PC-9 (cell line): ENCODE measurements at regions not wholly inside any gene's neighbourhood (a gene's known extent, or its start where the extent isn't known, plus 50 kb on each side); places are given as distances from the start of the nearest gene placed in this dataset.

Source experiments
- BruUV-seq: library from RNA; stranded (reverse); fragments of 400-500 nt; replicated peaks from 2 replicates; lab custom pipeline; 2021; lab: Mats Ljungman, UMichigan
- CTCF ChIA-PET: fragments of 300-600 bp; sonication (Branson Sonifier 250); formaldehyde crosslinking; loops from one replicate; lab custom pipeline; 2022; ENCODE audit warnings: antibody characterized with exemption; lab: Charles Lee
- POLR2A ChIA-PET: fragments of 300-600 bp; sonication (Branson Sonifier 250); formaldehyde crosslinking; loops from one replicate; lab custom pipeline; 2022; ENCODE audit warnings: antibody characterized with exemption; ENCODE audit not compliant: unreplicated experiment; lab: Charles Lee
- DNase-seq, 2 experiments: peaks; one replicate each; pipeline versions ENCODE4 v3.0.0 to v3.0.0-alpha.2; 2015 to 2022; ENCODE audit warnings: mixed read lengths in 1 of 2
- H2AFZ ChIP-seq: fragments of 200-600 bp; sonication (generic); 2 replicates; pipeline ENCODE4 v1.8.1; 2017; ENCODE audit warnings: antibody characterized with exemption
- H3F3A ChIP-seq: fragments of 200-600 bp; sonication (generic); 2 replicates; pipeline ENCODE4 v1.8.1; 2017; ENCODE audit warnings: antibody characterized with exemption, mild to moderate bottlenecking, low read depth; ENCODE audit not compliant: insufficient read depth
- H3K27ac ChIP-seq: fragments of 200-600 bp; sonication (generic); 2 replicates; pipeline ENCODE4 v1.6.1; 2016; ENCODE audit warnings: mixed run types
- H3K27me3 ChIP-seq: fragments of 200-600 bp; sonication (generic); 2 replicates; pipeline ENCODE4 v1.6.1; 2016; ENCODE audit warnings: low read depth, mixed run types; ENCODE audit not compliant: insufficient read depth
- H3K36me3 ChIP-seq: fragments of 200-600 bp; sonication (generic); 2 replicates; pipeline ENCODE4 v1.6.1; 2016; ENCODE audit warnings: low read depth, mixed run types
- H3K4me1 ChIP-seq: fragments of 200-600 bp; sonication (generic); replicated peaks from 2 replicates; pipeline ENCODE4 v1.6.1; 2016; ENCODE audit warnings: mixed run types; ENCODE audit not compliant: insufficient read depth
- H3K4me2 ChIP-seq: fragments of 200-600 bp; sonication (generic); 2 replicates; pipeline ENCODE4 v1.6.1; 2017; ENCODE audit warnings: mixed run types
- H3K4me3 ChIP-seq: fragments of 200-600 bp; sonication (generic); 2 replicates; pipeline ENCODE4 v1.6.1; 2016; ENCODE audit warnings: mixed run types
- H3K79me2 ChIP-seq: fragments of 200-600 bp; sonication (generic); 2 replicates; pipeline ENCODE4 v1.6.1; 2017; ENCODE audit warnings: low read depth, mixed run types
- H3K9me2 ChIP-seq: fragments of 200-600 bp; sonication (generic); 2 replicates; pipeline ENCODE4 v1.8.1; 2017; ENCODE audit warnings: mild to moderate bottlenecking; ENCODE audit not compliant: insufficient read depth
- H3K9me3 ChIP-seq: fragments of 200-600 bp; sonication (generic); 2 replicates; pipeline ENCODE4 v1.8.1; 2016; ENCODE audit warnings: low read depth; ENCODE audit not compliant: insufficient read depth
- H4K20me1 ChIP-seq: fragments of 200-600 bp; sonication (generic); 2 replicates; pipeline ENCODE4 v1.8.1; 2017; ENCODE audit not compliant: insufficient read depth
- CTCF ChIP-seq: fragments of 200-600 bp; sonication (generic); conservative IDR thresholded peaks from 2 replicates; pipeline ENCODE4 v1.6.1; 2017; ENCODE audit warnings: mixed run types, antibody characterized with exemption, mild to moderate bottlenecking, moderate library complexity
- EZH2 ChIP-seq: fragments of 200-600 bp; sonication (generic); IDR thresholded peaks from 2 replicates; pipeline ENCODE4 v1.8.0; 2017; ENCODE audit warnings: antibody characterized with exemption, low read depth
- intact Hi-C: fragments of 100-400 bp; cut with micrococcal nuclease; formaldehyde crosslinking; loops from one replicate; pipeline ENCODE4 v1.10.0; 2022; ENCODE audit not compliant: unreplicated experiment

- H2AFZ ChIP-seq, result no peak overlapping the region
- no peaks in the 10 kb centered on the region for H3K36me3 ChIP-seq
- TF ChIP-seq EZH2, result no peak
- TF ChIP-seq CTCF, result no peak
- no peaks in the 10 kb centered on the region for H4K20me1 ChIP-seq
- no peak overlapping the region for H3K27ac ChIP-seq
- H3K4me3 ChIP-seq, result no peak overlapping the region
- POLR2A ChIA-PET, result no interaction called here
- H3K4me2 ChIP-seq, result no peak overlapping the region
- intact Hi-C loops, result no loop called here
- no peaks in the 10 kb centered on the region for H3F3A ChIP-seq
- H3K27me3 ChIP-seq, result no peaks in the 10 kb centered on the region
- no peaks in the 10 kb centered on the region for H3K79me2 ChIP-seq
- H3K9me2 ChIP-seq, result no peaks in the 10 kb centered on the region
- no TSS peak for BruUV-seq
- H3K9me3 ChIP-seq, result no peaks in the 10 kb centered on the region
- H3K4me1 ChIP-seq, result no peaks in the 10 kb centered on the region
- CTCF ChIA-PET, result no interaction called here
- DNase-seq, result no peak
Observed at GRCh38 chr16:63183743-63184142, 1147.5 kb upstream of the CDH8 start.

GRCh38 chr16:63175313-63175712, 1139.1 kb upstream of the CDH8 start:
- ChIA-PET POLR2A (no interaction called here), CTCF (no interaction called here)
- no peaks in the 10 kb centered on the region for H3K4me1 ChIP-seq
- H3K27ac ChIP-seq, result no peak overlapping the region
- no peaks in the 10 kb centered on the region for H3K9me2 ChIP-seq
- no peaks in the 10 kb centered on the region for H3K27me3 ChIP-seq
- intact Hi-C loops, result no loop called here
- no peak overlapping the region for H3K4me2 ChIP-seq
- TF ChIP-seq EZH2, result no peak
- TF ChIP-seq CTCF, result no peak
- DNase-seq, result no peak
- no TSS peak for BruUV-seq
- H3K4me3 ChIP-seq, result no peak overlapping the region
- no peaks in the 10 kb centered on the region for H3K79me2 ChIP-seq
- H3K9me3 ChIP-seq, result no peaks in the 10 kb centered on the region
- no peaks in the 10 kb centered on the region for H3K36me3 ChIP-seq
- no peak overlapping the region for H2AFZ ChIP-seq
- no peaks in the 10 kb centered on the region for H3F3A ChIP-seq
- H4K20me1 ChIP-seq, result no peaks in the 10 kb centered on the region

- H2AFZ ChIP-seq, result no peak overlapping the region
- H3K4me3 ChIP-seq, result no peak overlapping the region
- H3K4me2 ChIP-seq, result no peak overlapping the region
- no peaks in the 10 kb centered on the region for H3K27me3 ChIP-seq
- H3K9me3 ChIP-seq, result no peaks in the 10 kb centered on the region
- H3K4me1 ChIP-seq, result no peaks in the 10 kb centered on the region
- POLR2A ChIA-PET, result no interaction called here
- no TSS peak for BruUV-seq
- H4K20me1 ChIP-seq, result no peaks in the 10 kb centered on the region
- no peaks in the 10 kb centered on the region for H3K9me2 ChIP-seq
- TF ChIP-seq CTCF (no peak), EZH2 (no peak)
- H3K27ac ChIP-seq, result no peak overlapping the region
- intact Hi-C loops, result no loop called here
- DNase-seq, result no peak
- H3K79me2 ChIP-seq, result no peaks in the 10 kb centered on the region
- H3K36me3 ChIP-seq, result no peaks in the 10 kb centered on the region
- CTCF ChIA-PET, result no interaction called here
- H3F3A ChIP-seq, result no peaks in the 10 kb centered on the region
Observed at GRCh38 chr16:63174801-63175200, 1138.6 kb upstream of the CDH8 start.
